HepG2 (cell line): ENCODE measurements at regions not wholly inside any gene's neighbourhood (a gene's known extent, or its start where the extent isn't known, plus 50 kb on each side); places are given as distances from the start of the nearest gene placed in this dataset.

Source experiments
- FOXK1 ChIP-seq: sonication (generic); formaldehyde crosslinking; IDR thresholded peaks from 2 replicates; pipeline ENCODE4 v1.4.0; 2020; ENCODE audit warnings: low read depth, missing genetic modification reagents, borderline replicate concordance
- HDAC2 ChIP-seq: sonication (generic); formaldehyde crosslinking; IDR thresholded peaks from 2 replicates; pipeline ENCODE4 v1.4.0; 2020; ENCODE audit warnings: missing genetic modification reagents
- NFE2L2 ChIP-seq: fragments of 150-350 bp; IDR thresholded peaks from 2 replicates; pipeline ENCODE4 v1.6.1; 2014; ENCODE audit warnings: low read length
- POLR2A ChIP-seq, 2 experiments: IDR thresholded peaks; 2 replicates each; pipeline ENCODE4 v1.6.1; 2011; ENCODE audit warnings: low read depth in 2 of 2, low read length in 2 of 2, mild to moderate bottlenecking in 1 of 2, moderate library complexity in 1 of 2; ENCODE audit not compliant: insufficient read depth in 1 of 2
- POLR2AphosphoS5 ChIP-seq: IDR thresholded peaks from 2 replicates; pipeline ENCODE4 v1.6.1; 2012; ENCODE audit warnings: low read depth, low read length
- SRSF1 ChIP-seq: fragments of 200-400 bp; formaldehyde crosslinking; optimal IDR thresholded peaks from 2 replicates; pipeline ENCODE3; 2017; ENCODE audit warnings: mild to moderate bottlenecking, low read depth, low read length, moderate library complexity
- ZNF446 ChIP-seq: sonication (generic); formaldehyde crosslinking; IDR thresholded peaks from 2 replicates; pipeline ENCODE4 v1.5.0; 2020; ENCODE audit warnings: mild to moderate bottlenecking, missing genetic modification reagents
- ZNF773 ChIP-seq: sonication (generic); formaldehyde crosslinking; IDR thresholded peaks from 2 replicates; pipeline ENCODE4 v1.4.0; 2020; ENCODE audit warnings: missing genetic modification reagents, borderline replicate concordance
- TF ChIP-seq, protein P1 (sequence below): sonication (generic); formaldehyde crosslinking; IDR thresholded peaks from 2 replicates; pipeline ENCODE4; 2020; ENCODE audit warnings: missing genetic modification reagents, mild to moderate bottlenecking, borderline replicate concordance
- TF ChIP-seq, protein P2 (sequence below): sonication (generic); formaldehyde crosslinking; IDR thresholded peaks from 2 replicates; pipeline ENCODE4 v1.8.0; 2022; ENCODE audit warnings: mild to moderate bottlenecking, missing genetic modification reagents
- TF ChIP-seq, protein P3 (sequence below), 2 experiments: IDR thresholded peaks; 2 replicates each; pipeline ENCODE4 v1.6.1; 2011 to 2012; ENCODE audit warnings: low read length in 2 of 2, borderline replicate concordance in 1 of 2, low read depth in 1 of 2, mild to moderate bottlenecking in 1 of 2, moderate library complexity in 1 of 2
- TF ChIP-seq, protein P4 (sequence below): sonication (generic); formaldehyde crosslinking; IDR thresholded peaks from 2 replicates; pipeline ENCODE4 v1.5.0; 2020; ENCODE audit warnings: mild to moderate bottlenecking, missing genetic modification reagents, moderate library complexity

DNA sequence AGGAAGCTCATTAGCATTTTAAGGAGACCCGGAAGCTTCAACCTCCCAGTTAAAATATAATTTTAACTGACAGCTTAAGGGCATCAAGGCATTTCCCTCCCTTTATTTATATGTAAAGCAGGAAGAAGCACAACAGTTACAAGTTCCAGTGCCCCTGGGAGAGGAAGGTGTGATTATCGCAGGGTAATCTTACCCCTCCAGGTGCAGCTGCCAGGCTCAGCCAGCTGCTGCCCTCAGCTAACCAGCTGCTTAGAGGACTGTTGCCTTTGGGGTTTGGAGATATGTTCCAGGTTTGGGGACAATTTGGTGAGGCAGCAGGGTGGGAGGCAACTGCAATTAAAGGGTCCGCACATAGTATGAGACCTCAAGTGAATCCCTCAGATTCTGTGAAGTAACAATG is 55.3 kb upstream of the SETBP1 start:
- no peak for TF ChIP-seq ZNF773
- TF ChIP-seq, protein P1, sequence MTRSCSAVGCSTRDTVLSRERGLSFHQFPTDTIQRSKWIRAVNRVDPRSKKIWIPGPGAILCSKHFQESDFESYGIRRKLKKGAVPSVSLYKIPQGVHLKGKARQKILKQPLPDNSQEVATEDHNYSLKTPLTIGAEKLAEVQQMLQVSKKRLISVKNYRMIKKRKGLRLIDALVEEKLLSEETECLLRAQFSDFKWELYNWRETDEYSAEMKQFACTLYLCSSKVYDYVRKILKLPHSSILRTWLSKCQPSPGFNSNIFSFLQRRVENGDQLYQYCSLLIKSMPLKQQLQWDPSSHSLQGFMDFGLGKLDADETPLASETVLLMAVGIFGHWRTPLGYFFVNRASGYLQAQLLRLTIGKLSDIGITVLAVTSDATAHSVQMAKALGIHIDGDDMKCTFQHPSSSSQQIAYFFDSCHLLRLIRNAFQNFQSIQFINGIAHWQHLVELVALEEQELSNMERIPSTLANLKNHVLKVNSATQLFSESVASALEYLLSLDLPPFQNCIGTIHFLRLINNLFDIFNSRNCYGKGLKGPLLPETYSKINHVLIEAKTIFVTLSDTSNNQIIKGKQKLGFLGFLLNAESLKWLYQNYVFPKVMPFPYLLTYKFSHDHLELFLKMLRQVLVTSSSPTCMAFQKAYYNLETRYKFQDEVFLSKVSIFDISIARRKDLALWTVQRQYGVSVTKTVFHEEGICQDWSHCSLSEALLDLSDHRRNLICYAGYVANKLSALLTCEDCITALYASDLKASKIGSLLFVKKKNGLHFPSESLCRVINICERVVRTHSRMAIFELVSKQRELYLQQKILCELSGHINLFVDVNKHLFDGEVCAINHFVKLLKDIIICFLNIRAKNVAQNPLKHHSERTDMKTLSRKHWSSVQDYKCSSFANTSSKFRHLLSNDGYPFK, result no peak
- TF ChIP-seq POLR2A (IDR thresholded peaks at IDR 0.05; ENCODE audit: insufficient read depth in 1 of 2, low read depth in 2 of 2, low read length in 2 of 2), result no peak
- TF ChIP-seq NFE2L2, result no peak
- TF ChIP-seq, protein P2, sequence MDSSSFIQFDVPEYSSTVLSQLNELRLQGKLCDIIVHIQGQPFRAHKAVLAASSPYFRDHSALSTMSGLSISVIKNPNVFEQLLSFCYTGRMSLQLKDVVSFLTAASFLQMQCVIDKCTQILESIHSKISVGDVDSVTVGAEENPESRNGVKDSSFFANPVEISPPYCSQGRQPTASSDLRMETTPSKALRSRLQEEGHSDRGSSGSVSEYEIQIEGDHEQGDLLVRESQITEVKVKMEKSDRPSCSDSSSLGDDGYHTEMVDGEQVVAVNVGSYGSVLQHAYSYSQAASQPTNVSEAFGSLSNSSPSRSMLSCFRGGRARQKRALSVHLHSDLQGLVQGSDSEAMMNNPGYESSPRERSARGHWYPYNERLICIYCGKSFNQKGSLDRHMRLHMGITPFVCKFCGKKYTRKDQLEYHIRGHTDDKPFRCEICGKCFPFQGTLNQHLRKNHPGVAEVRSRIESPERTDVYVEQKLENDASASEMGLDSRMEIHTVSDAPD (CRISPR knock-in tag), result no peak
- TF ChIP-seq, protein P3, sequence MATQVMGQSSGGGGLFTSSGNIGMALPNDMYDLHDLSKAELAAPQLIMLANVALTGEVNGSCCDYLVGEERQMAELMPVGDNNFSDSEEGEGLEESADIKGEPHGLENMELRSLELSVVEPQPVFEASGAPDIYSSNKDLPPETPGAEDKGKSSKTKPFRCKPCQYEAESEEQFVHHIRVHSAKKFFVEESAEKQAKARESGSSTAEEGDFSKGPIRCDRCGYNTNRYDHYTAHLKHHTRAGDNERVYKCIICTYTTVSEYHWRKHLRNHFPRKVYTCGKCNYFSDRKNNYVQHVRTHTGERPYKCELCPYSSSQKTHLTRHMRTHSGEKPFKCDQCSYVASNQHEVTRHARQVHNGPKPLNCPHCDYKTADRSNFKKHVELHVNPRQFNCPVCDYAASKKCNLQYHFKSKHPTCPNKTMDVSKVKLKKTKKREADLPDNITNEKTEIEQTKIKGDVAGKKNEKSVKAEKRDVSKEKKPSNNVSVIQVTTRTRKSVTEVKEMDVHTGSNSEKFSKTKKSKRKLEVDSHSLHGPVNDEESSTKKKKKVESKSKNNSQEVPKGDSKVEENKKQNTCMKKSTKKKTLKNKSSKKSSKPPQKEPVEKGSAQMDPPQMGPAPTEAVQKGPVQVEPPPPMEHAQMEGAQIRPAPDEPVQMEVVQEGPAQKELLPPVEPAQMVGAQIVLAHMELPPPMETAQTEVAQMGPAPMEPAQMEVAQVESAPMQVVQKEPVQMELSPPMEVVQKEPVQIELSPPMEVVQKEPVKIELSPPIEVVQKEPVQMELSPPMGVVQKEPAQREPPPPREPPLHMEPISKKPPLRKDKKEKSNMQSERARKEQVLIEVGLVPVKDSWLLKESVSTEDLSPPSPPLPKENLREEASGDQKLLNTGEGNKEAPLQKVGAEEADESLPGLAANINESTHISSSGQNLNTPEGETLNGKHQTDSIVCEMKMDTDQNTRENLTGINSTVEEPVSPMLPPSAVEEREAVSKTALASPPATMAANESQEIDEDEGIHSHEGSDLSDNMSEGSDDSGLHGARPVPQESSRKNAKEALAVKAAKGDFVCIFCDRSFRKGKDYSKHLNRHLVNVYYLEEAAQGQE (IDR thresholded peaks at IDR 0.05; ENCODE audit: borderline replicate concordance in 1 of 2, low read depth in 1 of 2, low read length in 2 of 2), result no peak
- no peak for TF ChIP-seq FOXK1
- no peak for TF ChIP-seq ZNF446 (CRISPR knock-in tag)
- TF ChIP-seq, protein P4, sequence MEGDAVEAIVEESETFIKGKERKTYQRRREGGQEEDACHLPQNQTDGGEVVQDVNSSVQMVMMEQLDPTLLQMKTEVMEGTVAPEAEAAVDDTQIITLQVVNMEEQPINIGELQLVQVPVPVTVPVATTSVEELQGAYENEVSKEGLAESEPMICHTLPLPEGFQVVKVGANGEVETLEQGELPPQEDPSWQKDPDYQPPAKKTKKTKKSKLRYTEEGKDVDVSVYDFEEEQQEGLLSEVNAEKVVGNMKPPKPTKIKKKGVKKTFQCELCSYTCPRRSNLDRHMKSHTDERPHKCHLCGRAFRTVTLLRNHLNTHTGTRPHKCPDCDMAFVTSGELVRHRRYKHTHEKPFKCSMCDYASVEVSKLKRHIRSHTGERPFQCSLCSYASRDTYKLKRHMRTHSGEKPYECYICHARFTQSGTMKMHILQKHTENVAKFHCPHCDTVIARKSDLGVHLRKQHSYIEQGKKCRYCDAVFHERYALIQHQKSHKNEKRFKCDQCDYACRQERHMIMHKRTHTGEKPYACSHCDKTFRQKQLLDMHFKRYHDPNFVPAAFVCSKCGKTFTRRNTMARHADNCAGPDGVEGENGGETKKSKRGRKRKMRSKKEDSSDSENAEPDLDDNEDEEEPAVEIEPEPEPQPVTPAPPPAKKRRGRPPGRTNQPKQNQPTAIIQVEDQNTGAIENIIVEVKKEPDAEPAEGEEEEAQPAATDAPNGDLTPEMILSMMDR, result no peak
- TF ChIP-seq POLR2AphosphoS5, result no peak
- TF ChIP-seq HDAC2, result no peak
- TF ChIP-seq SRSF1, result no peak
